B cell (primary cell): ENCODE measurements at regions not wholly inside any gene's neighbourhood (a gene's known extent, or its start where the extent isn't known, plus 50 kb on each side); places are given as distances from the start of the nearest gene placed in this dataset.

ENCODE experiments used
- EZH2 ChIP-seq: IDR thresholded peaks from 2 replicates; pipeline ENCODE4 v1.6.1; 2012; ENCODE audit warnings: borderline replicate concordance, low read depth, mild to moderate bottlenecking, moderate library complexity, low read length; ENCODE audit not compliant: insufficient read depth, poor library complexity, severe bottlenecking
- TF ChIP-seq, protein P1 (sequence below): fragments of 200-600 bp; IDR thresholded peaks from one replicate; pipeline ENCODE4 v1.8.0; 2022; ENCODE audit warnings: antibody characterized with exemption, mild to moderate bottlenecking

DNA sequence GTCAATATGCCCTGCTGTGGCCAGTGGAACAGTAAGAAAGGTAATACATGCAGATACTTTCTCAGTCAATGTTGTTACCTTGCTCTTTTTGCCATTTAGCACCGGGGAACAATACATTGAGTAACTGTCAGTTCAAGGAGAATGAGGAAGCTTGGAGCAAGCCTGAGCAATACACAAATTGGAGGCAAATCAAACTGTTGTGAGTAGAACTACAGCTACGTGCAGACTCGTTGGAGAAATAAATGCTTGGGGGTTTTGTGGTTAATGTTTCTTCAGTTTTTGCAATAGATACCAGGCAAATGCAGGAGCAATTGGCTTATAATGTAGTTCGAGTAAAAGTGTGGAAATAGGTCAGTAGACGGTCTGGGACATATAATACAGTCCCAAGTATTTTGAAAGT is 587.3 kb upstream of the ROBO1 start:
- TF ChIP-seq, protein P1, sequence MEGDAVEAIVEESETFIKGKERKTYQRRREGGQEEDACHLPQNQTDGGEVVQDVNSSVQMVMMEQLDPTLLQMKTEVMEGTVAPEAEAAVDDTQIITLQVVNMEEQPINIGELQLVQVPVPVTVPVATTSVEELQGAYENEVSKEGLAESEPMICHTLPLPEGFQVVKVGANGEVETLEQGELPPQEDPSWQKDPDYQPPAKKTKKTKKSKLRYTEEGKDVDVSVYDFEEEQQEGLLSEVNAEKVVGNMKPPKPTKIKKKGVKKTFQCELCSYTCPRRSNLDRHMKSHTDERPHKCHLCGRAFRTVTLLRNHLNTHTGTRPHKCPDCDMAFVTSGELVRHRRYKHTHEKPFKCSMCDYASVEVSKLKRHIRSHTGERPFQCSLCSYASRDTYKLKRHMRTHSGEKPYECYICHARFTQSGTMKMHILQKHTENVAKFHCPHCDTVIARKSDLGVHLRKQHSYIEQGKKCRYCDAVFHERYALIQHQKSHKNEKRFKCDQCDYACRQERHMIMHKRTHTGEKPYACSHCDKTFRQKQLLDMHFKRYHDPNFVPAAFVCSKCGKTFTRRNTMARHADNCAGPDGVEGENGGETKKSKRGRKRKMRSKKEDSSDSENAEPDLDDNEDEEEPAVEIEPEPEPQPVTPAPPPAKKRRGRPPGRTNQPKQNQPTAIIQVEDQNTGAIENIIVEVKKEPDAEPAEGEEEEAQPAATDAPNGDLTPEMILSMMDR = no peak
- no peak for TF ChIP-seq EZH2
